Endodermal cell (in vitro differentiated cells): ENCODE measurements at regions not wholly inside any gene's neighbourhood (a gene's known extent, or its start where the extent isn't known, plus 50 kb on each side); places are given as distances from the start of the nearest gene placed in this dataset.

Experiments
- DNase-seq: peaks from one replicate; pipeline ENCODE4 v3.0.0-alpha.2; 2017
- H3K27ac ChIP-seq: 2 replicates; pipeline ENCODE4 v1.5.1; 2013; ENCODE audit warnings: mild to moderate bottlenecking, low read depth, low read length, moderate library complexity
- H3K27me3 ChIP-seq: 2 replicates; pipeline ENCODE4 v1.6.1; 2013; ENCODE audit warnings: mild to moderate bottlenecking, low read length, moderate library complexity; ENCODE audit not compliant: insufficient read depth, control insufficient read depth, poor library complexity, severe bottlenecking
- H3K36me3 ChIP-seq: 2 replicates; pipeline ENCODE4 v1.7.0; 2013; ENCODE audit warnings: mild to moderate bottlenecking, low read length, moderate library complexity; ENCODE audit not compliant: control insufficient read depth, insufficient read depth
- H3K4me1 ChIP-seq: one replicate; pipeline ENCODE4 v1.7.0; 2013; ENCODE audit warnings: low read length; ENCODE audit not compliant: control insufficient read depth, insufficient read depth
- H3K4me3 ChIP-seq: 2 replicates; pipeline ENCODE4 v1.5.1; 2013; ENCODE audit warnings: mild to moderate bottlenecking, low read length, moderate library complexity
- H3K9ac ChIP-seq: 2 replicates; pipeline ENCODE4 v1.6.1; 2013; ENCODE audit warnings: mild to moderate bottlenecking, low read length, moderate library complexity; ENCODE audit not compliant: poor library complexity, severe bottlenecking; ENCODE audit errors: extremely low read depth
- H3K9me3 ChIP-seq: 2 replicates; pipeline ENCODE4 v1.6.1; 2013; ENCODE audit warnings: mild to moderate bottlenecking, low read length, moderate library complexity; ENCODE audit not compliant: control insufficient read depth
- H3K27ac Mint-ChIP-seq: 2 replicates; pipeline ENCODE4 v1.8.0; 2020; ENCODE audit warnings: mixed read lengths
- H3K27me3 Mint-ChIP-seq: 2 replicates; pipeline ENCODE4 v1.8.0; 2021; ENCODE audit warnings: mild to moderate bottlenecking, mixed read lengths; ENCODE audit not compliant: insufficient read depth
- H3K36me3 Mint-ChIP-seq: 2 replicates; pipeline ENCODE4 v1.8.0; 2020; ENCODE audit warnings: low read depth, mixed read lengths
- H3K4me1 Mint-ChIP-seq: 2 replicates; pipeline ENCODE4 v1.8.0; 2020; ENCODE audit warnings: mixed read lengths
- H3K4me3 Mint-ChIP-seq: 2 replicates; pipeline ENCODE4 v1.8.0; 2020; ENCODE audit warnings: mild to moderate bottlenecking, moderate library complexity, mixed read lengths
- H3K9me3 Mint-ChIP-seq: 2 replicates; pipeline ENCODE4 v1.8.0; 2020; ENCODE audit warnings: mild to moderate bottlenecking, mixed read lengths
- WGBS, 2 experiments: methylation state at CpG; one replicate each; pipeline versions ENCODE4 v1.1.5 to v1.1.7; 2013; ENCODE audit warnings: missing lambda C conversion rate in 2 of 2, mixed read lengths in 1 of 2; ENCODE audit not compliant: insufficient coverage in 1 of 2, insufficient read length in 1 of 2; 5-methylcytosine and 5-hydroxymethylcytosine counted together
- TF ChIP-seq, protein P1 (sequence below): fragments of 200-600 bp; sonication (generic); conservative IDR thresholded peaks from 2 replicates; pipeline ENCODE4 v1.5.0; 2021; ENCODE audit warnings: antibody characterized with exemption, mild to moderate bottlenecking

DNA sequence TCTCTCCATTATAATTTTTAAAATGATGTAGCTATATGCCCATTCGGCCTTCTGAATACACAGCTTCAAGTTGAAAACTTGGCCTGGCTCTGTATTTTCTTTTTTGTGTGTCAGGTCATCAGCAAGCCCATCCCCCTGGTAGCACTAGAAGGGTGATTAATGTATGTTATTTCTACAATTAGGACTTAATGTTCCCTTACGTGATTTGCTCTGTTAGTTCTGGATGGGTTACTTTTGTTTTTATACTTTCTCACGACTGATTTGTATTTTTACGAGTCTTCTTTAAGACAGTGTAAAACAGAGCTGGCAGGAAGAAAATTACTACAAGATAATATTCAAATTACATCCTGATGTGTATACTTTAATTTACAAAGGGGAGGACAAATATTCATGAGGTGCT, 88.4 kb upstream of the RGPD4 start:
- Histone ChIP-seq H3K4me3 (no peak overlapping the region), H3K9me3 (no peaks in the 10 kb centered on the region), H3K27ac (no peak overlapping the region), H3K9ac (no peak overlapping the region), H3K27me3 (no peaks in the 10 kb centered on the region), H3K36me3 (no peaks in the 10 kb centered on the region), H3K4me1 (no peaks in the 10 kb centered on the region)
- no peaks in the 10 kb centered on the region for H3K36me3 Mint-ChIP-seq
- no peaks in the 10 kb centered on the region for H3K27me3 Mint-ChIP-seq
- DNase-seq: no peak
- no peak overlapping the region for H3K27ac Mint-ChIP-seq
- no peaks in the 10 kb centered on the region for H3K9me3 Mint-ChIP-seq
- H3K4me3 Mint-ChIP-seq: no peak overlapping the region
- TF ChIP-seq, protein P1, sequence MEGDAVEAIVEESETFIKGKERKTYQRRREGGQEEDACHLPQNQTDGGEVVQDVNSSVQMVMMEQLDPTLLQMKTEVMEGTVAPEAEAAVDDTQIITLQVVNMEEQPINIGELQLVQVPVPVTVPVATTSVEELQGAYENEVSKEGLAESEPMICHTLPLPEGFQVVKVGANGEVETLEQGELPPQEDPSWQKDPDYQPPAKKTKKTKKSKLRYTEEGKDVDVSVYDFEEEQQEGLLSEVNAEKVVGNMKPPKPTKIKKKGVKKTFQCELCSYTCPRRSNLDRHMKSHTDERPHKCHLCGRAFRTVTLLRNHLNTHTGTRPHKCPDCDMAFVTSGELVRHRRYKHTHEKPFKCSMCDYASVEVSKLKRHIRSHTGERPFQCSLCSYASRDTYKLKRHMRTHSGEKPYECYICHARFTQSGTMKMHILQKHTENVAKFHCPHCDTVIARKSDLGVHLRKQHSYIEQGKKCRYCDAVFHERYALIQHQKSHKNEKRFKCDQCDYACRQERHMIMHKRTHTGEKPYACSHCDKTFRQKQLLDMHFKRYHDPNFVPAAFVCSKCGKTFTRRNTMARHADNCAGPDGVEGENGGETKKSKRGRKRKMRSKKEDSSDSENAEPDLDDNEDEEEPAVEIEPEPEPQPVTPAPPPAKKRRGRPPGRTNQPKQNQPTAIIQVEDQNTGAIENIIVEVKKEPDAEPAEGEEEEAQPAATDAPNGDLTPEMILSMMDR: no peak
- 95 to 100% methylated on average over 2 to 4 of the region's 4 CpGs for WGBS, 2 experiments
- H3K4me1 Mint-ChIP-seq: no peaks in the 10 kb centered on the region

DNA sequence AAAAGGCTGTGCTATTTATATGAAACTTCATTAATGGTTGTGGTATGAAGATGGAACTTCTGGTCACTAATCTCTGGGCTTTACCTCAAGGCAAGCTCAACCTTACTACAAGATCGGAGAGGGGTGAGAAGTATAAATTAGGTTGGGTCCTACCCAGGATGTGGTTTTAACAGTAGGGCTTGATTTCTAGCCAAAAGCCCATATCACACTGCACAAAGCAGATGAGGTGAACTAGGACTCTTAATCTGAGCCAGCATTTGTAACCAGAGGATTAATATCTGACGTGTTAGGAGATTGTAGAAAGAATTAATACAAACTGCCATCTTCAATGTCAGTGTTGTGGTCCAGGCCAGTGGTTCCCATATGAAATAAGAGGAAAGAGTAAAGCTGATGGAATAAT, 86.4 kb upstream of the RGPD4 start:
- H3K4me1 ChIP-seq: no peaks in the 10 kb centered on the region
- no peak overlapping the region for H3K27ac ChIP-seq
- no peak overlapping the region for H3K4me3 ChIP-seq
- H3K36me3 ChIP-seq: no peaks in the 10 kb centered on the region
- H3K27ac Mint-ChIP-seq: no peak overlapping the region
- H3K4me1 Mint-ChIP-seq: no peaks in the 10 kb centered on the region
- no peaks in the 10 kb centered on the region for H3K9me3 Mint-ChIP-seq
- H3K9me3 ChIP-seq: no peaks in the 10 kb centered on the region
- H3K36me3 Mint-ChIP-seq: no peaks in the 10 kb centered on the region
- 78 to 95% methylated on average over 1 to 2 of the region's 2 CpGs for WGBS, 2 experiments
- H3K9ac ChIP-seq: no peak overlapping the region
- no peak for DNase-seq
- no peak overlapping the region for H3K4me3 Mint-ChIP-seq
- no peaks in the 10 kb centered on the region for H3K27me3 ChIP-seq
- no peaks in the 10 kb centered on the region for H3K27me3 Mint-ChIP-seq
- TF ChIP-seq, protein P1: no peak

DNA sequence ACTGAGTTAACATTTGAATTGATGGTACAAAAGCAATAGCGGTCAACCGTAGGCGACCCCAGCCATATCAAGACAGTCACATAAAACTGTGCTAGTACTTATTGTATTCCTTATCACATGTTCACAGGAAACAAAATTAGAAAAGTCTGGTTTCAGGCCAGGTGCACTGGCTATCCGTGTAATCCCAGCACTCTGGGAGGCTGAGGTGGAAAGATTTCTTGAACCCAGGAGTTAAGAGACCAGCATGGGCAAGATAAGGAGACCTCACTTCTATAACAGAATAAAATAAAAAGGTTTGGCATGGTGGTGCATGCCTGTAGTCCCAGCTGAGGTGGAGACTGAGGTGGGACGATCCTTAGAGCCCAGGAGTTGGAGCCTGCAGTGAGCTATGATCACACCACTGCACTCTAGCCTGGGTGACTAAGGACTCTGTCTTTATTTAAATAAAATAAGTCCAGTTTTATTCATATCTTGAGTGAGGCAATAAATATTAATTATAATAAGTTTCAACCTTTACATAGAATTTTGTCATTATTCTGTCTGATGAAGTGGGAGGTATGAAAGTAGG, 84.1 kb upstream of the RGPD4 start:
- Mint-ChIP-seq H3K9me3 (no peaks in the 10 kb centered on the region), H3K27ac (no peak overlapping the region), H3K27me3 (no peaks in the 10 kb centered on the region), H3K4me3 (no peak overlapping the region), H3K36me3 (no peaks in the 10 kb centered on the region), H3K4me1 (no peaks in the 10 kb centered on the region)
- H3K9me3 ChIP-seq: no peaks in the 10 kb centered on the region
- TF ChIP-seq, protein P1: no peak
- no peak overlapping the region for H3K9ac ChIP-seq
- H3K4me1 ChIP-seq: no peaks in the 10 kb centered on the region
- 83 to 96% methylated on average over 1 to 5 of the region's 5 CpGs for WGBS, 2 experiments
- no peak overlapping the region for H3K4me3 ChIP-seq
- H3K36me3 ChIP-seq: no peaks in the 10 kb centered on the region
- H3K27me3 ChIP-seq: no peaks in the 10 kb centered on the region
- no peak for DNase-seq
- H3K27ac ChIP-seq: no peak overlapping the region
